NCI-H524 treated with DMSO at 0.1 percent for 48 hours (cell line): ENCODE measurements at regions not wholly inside any gene's neighbourhood (a gene's known extent, or its start where the extent isn't known, plus 50 kb on each side); places are given as distances from the start of the nearest gene placed in this dataset.
"Not testable (repeated sequence)": the region's sequence is repeated elsewhere in the genome, so short reads cannot be mapped to it uniquely, and the experiment has no call there.

Experiments
- DNase-seq: peaks from one replicate; lab custom pipeline; 2025; lab: John Stamatoyannopoulos, UW

DNA sequence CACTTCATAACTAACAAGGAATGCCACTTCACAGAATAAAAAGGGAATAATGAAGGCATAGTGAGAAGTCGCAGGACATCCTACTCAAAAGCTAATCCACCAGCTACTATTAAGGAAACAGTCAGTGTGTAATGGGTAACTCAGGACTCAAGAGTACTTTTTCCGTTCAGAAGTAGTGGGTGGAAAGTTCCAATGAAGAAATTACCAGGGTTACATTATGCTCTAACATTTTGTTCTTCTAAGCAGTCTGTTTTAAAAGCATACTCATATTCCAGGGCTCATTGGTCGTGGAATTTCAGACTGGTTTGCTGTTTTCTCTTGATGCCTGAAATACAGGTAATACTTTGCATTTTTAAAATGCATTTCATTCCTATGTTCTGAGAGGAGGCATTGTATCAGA lies 222.4 kb upstream of the IRS2 start:
- no peak for DNase-seq

DNA sequence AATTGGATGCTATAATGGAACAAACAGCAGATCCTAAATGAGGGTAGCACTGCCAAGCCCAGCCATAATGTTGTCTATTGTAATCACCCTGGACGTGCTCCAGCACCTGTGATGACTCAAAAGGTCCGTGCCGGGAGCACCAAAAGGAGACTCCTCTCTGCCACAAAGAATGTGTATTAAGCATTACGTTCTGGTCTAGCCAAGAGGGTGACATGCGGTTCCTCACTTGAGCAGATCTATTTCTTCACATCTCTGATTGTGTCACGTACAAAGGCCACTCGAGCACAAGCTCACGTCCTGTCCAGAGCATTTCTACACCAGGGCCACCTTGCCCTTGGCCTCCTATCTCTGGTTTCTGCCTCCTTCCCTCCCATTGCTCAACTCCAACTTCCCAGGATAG lies 219.9 kb upstream of the IRS2 start:
- DNase-seq, result no peak

DNA sequence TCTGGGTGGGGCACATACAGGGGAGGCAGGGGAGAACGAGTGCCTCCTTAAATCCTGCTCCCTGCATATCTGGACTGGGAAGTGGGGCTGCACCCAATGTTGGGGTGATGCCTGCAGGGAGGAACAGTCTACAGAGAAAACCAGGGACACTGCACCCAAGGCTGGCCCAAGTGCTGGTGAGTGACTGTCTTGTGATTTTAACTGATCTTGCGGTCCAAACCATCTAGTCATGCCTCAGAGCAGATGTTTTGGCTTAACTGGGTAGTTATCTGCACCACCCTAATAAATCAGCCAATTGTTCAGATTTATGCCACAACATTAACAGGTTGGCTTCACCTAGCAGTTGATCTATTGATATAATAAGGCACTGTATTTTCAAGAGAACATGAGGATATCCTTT lies 219.2 kb upstream of the IRS2 start:
- DNase-seq, result no peak

DNA sequence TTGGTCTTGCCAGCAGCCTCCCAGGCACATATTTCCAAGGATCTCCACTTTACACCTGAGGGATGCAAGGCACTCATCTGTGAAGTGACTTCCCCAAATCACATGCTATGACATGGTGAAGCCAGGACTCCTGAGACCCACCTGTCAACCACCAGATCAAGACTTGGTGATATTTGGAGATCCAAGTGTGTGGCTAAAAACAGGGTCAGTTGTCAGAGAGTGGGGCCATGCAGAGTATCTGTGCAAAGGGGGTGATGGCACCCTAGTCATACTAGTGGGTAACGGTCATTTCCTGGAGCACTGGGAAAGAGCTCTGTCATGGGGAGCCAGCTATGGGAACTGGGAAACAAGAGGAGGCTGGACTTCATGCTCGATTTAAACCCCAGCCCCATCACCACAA lies 218.4 kb upstream of the IRS2 start:
- DNase-seq, result no peak

DNA sequence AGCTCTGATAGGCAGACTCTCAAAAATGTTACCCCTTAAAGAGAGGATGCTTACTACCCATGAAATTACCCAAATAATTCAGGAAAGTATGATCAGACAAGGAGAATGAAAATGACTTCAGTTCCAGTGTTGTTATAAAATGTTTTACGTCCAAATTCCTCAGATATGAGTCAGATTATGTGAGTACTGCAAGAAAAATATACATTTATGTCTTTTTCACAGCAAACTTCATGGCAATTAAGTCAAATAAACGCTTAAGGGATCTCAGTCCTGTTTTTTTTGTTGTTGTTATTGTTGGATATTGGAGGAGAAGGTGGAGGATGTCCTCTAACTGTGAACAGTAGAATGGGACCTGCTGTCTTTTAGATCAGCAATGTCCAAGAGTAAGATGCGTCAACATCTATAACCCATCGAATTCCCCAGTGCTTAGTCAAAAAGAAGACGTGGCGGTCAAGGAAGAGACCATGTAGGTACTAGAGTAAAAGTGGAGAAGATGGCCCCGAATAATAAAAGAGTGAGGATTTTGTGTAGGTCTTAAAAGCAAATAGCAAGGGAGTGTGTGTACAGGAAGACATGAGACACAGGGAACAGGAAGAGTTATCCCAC lies 215.4 kb upstream of the IRS2 start:
- no peak for DNase-seq

DNA sequence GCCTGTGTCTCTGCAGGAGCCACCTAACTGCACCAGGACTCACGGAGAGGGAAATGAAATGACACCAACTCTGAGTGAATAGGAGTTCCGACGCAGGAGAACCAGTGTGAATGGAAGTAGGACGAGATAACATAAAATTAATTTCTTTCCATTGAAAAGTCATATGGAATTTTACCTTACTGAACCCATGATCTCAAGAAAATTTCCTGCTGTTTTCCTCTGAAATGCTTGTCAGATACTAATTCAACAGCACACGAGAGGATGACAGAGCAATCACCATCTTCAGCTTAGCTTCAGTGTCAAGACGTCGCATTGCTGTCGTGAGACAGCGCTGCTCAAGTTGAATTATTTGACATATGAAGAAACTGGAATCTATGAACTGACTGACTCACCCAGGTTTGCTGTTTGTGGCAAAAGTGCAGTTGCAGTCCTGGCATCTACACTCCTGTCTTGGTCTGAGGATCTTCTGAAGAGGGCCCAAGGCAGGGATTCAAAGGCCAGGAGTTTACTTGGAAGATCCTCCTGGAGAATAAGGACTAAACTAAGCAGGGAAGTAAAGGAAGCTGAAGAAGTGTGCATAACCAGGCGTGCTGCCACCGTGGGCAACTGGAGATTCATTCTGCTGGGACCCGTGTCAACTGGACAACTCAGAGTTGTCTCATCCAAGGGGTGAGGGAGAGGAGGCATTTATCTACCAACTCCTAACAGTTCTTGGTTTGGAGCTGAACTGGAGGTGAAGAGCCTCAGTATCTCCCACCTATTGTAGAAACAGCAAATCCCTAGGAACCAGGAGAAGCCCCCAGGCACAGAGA lies 214.4 kb upstream of the IRS2 start:
- no peak for DNase-seq

DNA sequence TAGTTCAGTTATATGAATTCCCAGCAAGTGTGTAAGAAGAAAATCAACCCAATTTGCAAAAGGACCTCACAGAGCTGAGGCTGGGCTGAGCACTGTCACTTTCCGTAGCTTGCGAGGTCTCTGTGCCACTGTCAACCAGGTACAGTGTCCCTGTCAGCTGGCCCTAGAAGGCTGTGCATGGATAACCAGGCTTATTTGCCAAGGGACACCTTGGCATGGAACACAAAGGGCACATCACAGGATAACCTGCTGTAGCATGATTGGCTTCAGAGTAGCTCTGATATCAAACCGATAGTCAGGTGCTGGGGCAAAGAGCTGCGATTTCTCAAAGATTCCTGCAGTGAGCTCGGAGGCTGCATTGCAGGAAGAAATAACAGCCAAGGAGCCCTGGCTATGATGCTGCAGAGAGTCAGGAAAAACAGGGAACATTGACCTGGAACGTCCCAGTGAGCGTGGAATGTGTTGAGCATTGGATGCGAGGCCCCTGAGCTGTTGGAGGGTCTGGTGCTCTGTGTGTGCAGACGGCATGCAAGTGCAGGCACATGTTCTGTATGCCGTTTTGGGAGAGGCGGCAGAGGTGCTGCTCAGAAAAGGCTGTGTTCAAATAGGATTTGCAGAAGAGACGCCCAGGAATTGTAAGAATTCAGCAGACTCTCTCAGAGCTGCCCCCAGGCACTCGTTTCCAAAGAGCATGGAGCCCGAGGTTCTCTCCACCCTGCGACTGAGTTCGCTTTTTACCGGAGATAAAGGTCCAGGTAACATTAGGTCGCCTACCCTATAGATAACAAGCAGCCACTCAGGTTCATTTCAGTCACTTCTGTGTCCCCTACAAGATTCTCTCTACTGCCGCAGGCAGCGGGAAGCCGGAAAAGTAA lies 213.5 kb upstream of the IRS2 start:
- no peak for DNase-seq

DNA sequence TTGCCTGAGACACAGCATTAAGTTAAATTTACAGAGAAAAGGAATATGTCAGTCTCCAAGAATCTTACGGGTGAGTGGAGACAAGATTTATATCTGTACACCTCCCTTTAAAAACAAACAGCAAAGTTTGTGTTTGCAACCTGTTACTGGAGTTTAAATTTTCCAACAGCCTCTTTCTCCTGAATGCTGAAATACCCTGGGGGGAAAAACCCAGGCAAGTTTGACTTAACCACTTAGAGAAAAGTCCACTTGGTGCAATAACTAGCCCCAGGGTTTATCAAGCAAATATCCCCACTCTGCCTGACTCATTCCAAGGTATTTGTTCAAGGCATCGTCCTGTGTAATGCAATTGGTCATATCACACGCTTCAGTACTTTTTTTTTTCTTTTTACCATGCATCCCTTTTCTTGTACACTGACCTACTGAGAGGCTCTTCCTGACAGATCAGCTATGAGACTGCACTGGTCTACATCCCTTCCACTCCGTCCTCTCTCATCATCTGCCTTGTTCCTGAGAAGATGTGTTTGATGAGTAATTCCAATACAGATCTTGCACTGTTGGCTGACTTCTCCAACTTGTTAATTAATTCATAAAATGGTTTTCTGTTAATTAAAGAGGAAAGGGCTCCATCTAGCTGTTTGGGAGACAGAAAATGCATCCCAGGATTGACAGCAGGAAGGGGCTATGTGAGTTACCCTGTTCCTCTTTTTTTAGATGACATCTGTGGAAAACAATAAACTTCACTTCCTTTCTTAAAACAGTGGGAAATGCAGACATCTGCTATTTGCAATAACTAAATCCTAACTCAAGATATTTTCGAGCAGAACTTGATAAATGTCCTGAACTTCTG lies 212.5 kb upstream of the IRS2 start:
- no peak for DNase-seq

DNA sequence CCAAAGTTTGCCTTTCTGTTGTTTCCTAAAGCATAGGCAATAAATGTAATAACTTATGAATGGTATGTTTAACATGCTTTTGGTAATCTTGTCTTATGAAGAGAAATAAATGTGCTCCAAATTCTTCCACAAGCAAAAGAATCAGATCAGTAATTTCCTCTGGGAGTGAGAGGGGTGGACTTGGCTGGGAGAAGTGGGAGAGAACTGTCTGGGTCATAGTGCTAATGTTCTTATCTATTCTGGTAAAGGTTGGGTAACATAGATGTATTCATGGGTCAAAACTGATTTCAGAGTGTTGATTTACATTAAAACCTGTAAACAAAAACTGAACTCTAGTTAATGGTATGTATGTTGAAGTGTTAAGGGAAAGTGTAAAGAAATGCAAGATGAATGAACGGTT lies 211.7 kb upstream of the IRS2 start:
- no peak for DNase-seq

DNA sequence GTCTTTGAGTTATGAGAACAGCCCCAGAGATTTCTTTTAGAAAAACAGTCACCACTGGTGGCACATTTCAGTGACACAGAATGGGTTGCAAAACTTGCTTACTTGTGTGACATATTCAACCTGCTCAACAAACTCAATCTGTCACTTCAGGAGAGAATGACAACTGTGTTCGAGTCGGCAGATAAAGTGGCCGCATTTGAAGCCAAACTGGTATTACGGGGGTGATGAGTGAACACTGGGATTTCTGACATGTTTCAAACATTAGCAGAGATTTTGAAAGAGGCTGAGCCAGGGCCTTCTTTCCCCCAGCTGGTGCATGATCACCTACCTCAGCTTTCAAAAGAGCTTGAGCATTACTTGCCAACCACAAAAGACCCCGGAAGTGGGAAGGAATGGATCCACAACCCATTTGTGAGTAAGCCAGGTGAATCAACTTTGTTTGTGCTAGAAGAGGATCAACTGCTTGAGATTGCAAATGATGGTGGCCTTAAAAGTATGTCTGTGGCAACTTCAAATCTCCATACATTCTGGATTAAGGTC lies 210.7 kb upstream of the IRS2 start:
- DNase-seq, result not testable (repeated sequence)

DNA sequence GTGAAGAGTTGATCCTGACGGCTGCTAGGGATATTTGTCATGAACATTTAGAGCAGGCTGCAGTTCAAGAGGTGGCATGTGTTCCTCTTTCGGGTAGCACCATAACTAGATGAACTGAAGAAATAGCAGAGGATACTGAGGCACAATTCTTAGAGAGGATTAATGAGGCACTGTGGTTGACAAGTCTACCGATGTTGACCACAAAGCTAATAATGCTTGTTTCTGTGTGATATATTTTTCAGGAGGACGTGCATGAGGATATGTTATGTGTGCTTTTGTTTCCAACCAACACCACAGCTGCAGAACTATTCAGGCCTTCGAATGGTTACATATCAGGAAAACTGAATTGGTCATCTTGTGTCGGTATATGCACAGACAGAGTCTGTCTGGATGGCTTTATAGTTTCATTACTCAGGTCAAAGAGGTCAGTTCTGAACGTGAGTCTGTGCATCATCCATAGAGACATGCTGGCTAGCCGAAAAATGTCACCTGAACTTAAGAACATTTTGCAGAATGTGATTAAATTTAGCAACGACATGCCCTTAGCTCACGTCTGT lies 210.1 kb upstream of the IRS2 start:
- no peak for DNase-seq

DNA sequence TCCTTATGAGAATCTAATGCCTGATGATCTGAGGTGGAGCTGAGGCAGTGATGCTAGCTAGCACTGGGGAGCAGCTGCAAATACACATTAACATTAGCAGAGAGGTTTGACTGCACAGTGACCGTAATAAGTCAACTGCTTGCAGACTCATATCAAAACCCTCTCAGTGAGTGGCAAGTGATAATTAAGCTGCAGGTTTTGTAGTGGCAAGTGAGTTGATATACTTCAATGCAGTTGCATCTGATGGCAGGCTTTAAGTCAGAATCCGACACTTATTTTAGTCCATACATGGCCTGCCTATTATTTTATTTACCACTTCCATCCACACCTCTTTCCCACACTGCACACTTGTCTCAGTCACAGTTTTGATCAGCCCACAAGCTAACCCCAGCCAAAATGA lies 209.2 kb upstream of the IRS2 start:
- DNase-seq, result no peak

DNA sequence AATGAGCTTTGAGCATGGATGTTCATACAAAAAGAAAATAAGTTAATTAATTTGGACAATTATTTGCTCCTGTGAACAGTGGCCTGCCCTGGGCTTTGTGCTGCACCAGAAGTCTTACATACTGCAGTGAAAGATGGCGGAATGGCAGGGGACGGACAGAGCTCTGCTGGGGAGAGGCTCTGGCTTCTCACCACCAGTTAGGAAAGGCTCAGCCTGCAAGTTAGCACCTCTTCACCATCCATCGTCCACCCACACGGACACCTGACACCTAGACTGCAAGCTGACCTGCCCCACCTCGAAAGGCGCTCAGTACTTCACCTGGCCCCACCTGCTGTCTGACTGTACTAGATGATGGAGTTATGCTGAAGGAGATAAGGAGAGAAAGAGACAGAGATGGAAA lies 203.9 kb upstream of the IRS2 start:
- no peak for DNase-seq

DNA sequence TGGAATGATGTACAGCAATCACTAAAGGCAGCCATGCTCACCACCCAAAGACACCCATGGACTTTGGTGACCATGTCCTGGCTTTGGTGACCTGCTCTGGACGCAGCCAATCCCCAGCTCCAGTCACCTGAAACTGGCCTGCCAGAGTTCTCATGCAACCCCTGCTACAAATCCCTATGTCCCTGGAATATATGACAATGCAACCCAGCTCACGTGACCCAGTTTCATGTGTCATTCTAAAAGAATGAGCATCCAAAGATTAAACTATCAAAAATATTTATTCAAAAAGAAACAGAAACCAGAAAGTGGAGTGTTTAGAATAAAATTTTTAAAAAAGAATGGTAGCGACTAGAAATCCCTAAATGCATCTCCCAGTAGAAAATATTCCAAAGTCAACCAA lies 203.3 kb upstream of the IRS2 start:
- no peak for DNase-seq

DNA sequence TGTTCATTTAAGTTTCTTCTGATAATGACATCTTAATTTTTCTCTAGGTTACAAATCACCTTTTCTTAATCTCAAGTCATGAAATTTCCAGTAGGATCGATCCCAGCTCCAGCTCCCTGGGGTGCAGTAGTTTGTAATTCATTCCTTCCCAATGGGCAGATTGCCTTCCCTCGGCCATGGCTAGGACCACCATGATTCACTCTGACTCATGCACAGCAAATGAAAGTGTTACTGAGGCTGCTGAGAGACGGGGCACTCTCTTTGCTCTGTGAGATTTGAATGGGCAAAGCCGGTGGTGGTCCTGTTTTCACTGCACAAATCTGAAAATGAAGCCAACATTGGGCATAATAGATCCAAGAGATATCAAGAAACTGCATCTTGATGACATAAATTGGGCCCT lies 202.8 kb upstream of the IRS2 start:
- no peak for DNase-seq

DNA sequence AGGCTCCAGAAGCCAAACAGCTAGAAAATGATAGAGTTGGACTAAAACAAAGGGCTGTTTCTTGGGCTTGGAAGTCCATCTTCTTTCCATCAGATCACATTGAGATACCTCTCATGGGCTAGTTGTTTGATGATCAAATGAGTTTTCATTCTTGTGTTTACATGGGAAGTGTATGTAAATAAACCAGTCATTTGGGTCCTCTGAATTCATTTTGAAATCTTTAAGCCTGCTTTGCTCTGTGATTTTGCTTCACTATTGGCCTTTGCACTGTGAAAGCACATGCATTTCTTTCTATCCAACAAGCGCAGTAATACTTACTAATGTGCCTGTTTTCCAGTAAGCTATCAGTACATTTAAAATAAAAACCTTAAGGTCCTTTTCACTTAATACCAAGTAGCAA lies 200.5 kb upstream of the IRS2 start:
- no peak for DNase-seq

DNA sequence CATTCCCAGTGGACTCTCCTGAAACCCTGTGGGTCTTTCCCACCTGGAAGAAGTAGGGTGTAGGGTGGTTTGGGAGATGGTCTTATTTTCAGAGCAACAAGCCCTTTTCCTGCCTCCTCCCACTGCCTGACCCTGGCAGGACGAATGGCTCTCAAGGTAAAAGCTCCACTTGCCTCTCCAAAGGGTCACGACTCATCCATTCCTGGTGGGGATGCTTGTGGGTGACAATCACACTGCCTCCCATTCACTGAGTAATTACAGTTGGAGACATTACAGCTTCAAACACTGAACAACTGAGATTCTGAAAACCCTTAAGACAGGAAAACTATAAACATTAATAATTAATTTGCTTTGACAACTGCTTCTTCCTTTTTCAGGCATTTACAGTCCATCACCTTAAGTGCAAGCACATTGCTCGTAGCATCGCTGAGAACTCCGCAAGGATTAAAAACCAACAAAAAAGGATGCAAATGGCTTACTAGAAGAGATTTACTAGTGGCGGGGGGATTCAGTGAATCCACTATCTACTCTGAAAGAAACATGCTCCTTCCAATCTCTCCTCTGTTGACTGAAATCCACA lies 199.6 kb upstream of the IRS2 start:
- no peak for DNase-seq

DNA sequence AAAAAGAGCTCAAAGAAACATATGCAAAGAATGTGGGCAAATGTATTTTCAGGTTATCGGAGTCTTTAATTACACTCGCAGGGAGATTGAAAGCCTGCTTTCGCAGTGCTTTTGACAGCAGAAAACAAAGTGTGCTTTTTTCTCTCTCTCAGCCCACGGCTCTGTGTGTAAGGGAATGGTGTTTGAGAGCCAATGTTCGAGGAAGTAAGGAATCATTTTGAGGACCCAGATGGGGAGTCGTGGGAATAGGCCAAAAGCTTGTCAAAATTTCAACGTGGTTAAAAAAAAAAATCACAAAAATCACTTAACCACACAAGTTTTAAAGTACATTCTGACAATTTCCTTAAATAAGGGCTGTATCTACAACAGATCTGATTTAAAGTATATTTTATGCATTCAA lies 197.1 kb upstream of the IRS2 start:
- no peak for DNase-seq

DNA sequence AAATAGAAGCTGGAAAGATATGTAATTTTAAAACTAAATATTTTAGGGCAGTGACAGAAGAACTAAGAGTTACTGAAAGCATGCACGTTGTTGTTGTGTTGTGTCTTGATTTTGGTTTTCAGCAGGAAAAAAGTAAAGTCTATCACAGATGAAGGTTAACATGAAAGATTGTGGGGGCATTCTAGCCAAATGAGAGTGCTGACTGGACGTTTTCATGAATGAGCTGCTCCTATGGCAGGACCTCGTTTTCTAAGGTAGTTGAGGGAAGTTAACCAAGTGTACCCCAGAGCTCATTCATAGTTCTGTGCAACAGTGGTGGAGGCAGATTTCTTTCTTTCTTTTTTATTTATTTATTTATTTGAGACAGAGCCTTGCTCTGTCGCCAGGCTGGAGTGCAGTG lies 194.6 kb upstream of the IRS2 start:
- DNase-seq, result no peak

DNA sequence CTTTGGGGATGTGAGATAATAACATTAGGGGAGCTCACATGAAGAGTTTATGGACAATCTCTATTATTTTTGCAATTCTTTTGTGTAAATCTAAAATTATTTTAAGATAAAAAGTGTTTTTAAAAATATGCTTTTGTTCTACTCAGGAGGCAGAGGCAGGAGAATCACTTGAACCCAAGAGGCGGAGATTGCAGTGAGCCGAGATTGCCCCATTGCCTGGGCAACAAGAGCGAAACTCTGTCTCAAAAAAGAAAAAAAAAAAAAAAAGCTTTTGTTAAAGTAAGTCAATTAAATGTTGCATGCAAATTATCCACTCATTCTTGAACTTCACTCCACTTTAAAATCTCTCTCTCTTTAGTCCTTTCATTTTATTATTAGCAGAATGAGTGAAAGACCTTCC lies 193.3 kb upstream of the IRS2 start:
- DNase-seq, result not testable (repeated sequence)

DNA sequence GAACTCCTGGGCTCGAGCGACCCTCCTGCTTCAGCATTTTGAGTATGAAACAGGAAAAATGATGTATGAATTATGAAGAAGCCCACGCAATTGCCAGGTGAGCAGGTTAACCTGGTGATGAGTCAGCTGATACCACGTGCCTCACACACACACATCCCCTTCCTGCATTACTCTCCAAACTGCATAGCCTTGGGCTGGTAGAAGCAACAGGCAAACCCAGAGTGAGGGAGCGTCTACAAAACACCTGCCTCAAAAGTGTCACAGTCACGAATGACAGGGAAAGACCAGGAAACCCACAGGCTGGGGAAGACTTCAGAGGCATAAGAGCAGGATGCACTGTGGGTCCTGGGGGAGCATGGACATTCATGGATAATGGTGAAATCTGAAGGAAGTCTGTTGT lies 192.8 kb upstream of the IRS2 start:
- DNase-seq, result no peak
